ENCODE measurements at regions not wholly inside any gene's neighbourhood (a gene's known extent, or its start where the extent isn't known, plus 50 kb on each side); places are given as distances from the start of the nearest gene placed in this dataset.
"Not testable (repeated sequence)": the region's sequence is repeated elsewhere in the genome, so short reads cannot be mapped to it uniquely, and the experiment has no call there.

DNA sequence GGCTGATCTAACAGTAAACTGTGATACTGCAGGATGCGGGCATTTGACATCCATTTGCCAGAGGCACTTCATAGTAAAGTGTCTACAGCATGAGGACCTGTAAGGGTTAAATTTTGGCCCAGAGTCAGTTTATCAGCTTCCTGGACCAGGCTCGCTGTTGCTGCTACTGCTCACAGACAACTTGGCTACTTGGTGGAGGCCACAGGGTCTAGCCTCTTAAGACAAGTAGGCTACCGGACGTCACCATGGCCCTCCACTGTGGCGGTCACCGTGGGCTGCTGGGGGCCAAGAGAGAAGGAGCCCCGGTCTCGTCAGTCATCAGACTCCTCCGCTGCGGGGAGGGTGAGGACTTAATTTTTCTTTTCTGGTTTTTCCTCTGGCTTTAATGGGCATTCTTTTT, 117.3 kb upstream of the PZP start:
- Histone ChIP-seq H3K9me3 (no peaks in the 10 kb centered on the region), H3K4me3 (peak overlapping the region; percentile 27), H3K27ac (peak overlapping the region; percentile 58), H3K36me3 (no peaks in the 10 kb centered on the region), H3K4me1 (peaks cover 4% of the 10 kb centered on the region), H3K27me3 (ENCODE audit: low read depth) (no peaks in the 10 kb centered on the region)
- TF ChIP-seq, protein P1, sequence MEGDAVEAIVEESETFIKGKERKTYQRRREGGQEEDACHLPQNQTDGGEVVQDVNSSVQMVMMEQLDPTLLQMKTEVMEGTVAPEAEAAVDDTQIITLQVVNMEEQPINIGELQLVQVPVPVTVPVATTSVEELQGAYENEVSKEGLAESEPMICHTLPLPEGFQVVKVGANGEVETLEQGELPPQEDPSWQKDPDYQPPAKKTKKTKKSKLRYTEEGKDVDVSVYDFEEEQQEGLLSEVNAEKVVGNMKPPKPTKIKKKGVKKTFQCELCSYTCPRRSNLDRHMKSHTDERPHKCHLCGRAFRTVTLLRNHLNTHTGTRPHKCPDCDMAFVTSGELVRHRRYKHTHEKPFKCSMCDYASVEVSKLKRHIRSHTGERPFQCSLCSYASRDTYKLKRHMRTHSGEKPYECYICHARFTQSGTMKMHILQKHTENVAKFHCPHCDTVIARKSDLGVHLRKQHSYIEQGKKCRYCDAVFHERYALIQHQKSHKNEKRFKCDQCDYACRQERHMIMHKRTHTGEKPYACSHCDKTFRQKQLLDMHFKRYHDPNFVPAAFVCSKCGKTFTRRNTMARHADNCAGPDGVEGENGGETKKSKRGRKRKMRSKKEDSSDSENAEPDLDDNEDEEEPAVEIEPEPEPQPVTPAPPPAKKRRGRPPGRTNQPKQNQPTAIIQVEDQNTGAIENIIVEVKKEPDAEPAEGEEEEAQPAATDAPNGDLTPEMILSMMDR (IDR thresholded peaks at IDR 0.05): no peak
- intact Hi-C loops (cut with DNase I): no loop called here
- DNase-seq: no peak
- ATAC-seq: peak; percentile 9 to 38

DNA sequence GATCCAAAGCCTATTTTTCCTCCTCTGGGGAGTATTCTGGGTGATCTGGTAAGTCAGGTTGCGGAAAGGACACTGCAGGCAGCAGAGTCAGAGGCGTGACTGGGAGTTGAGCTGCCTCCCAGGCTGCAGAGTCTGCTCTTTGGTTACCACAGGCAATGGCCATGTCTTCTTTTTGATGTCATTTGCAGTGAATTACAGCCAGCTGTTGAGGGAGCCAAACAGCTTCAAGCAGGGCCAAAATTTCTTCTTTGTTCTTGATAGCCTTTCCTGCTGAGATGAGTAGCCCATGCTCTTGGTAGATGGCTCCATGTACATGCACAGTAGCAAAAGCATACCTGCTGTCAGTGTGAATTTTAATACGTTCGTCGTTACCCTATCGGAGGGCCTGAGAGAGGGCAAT, 116.6 kb upstream of the PZP start:
- Histone ChIP-seq H3K27me3 (ENCODE audit: low read depth) (no peaks in the 10 kb centered on the region), H3K4me3 (no peak overlapping the region), H3K9me3 (no peaks in the 10 kb centered on the region), H3K27ac (no peak overlapping the region), H3K36me3 (no peaks in the 10 kb centered on the region), H3K4me1 (peaks cover 4% of the 10 kb centered on the region)
- ATAC-seq (no peak), DNase-seq (no peak)
- intact Hi-C loops (cut with DNase I): no loop called here
- TF ChIP-seq, protein P1 (IDR thresholded peaks at IDR 0.05): no peak

DNA sequence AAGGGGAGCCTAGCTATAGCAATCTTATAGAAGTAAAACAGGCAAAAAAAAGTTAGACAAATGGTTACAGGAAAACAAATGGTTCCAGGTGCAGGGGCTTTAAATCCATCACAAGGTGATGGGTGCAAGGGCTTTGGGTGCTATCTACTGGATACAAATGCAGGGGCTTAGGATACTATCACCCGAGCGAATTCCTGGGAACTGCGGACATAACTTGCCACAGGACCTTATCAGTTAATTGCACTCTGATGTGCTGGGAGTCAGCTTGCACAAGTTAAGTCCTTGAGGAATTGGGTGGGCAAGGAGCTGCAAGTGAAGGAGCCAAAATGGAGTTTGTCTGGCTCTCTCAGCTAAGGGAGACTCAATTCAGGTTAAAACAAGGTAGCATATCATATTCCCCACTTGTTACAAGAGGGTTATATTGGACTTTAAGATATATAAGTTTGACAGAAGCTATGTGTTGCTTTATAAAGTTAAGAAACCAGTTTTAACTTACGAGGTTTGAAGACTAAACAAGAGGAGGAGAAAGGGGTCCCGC, 115.0 kb upstream of the PZP start:
- H3K4me1 ChIP-seq: peaks cover 4% of the 10 kb centered on the region
- H3K36me3 ChIP-seq: no peaks in the 10 kb centered on the region
- no peak overlapping the region for H3K4me3 ChIP-seq
- DNase-seq: no peak
- no peak for ATAC-seq
- no peaks in the 10 kb centered on the region for H3K27me3 ChIP-seq (ENCODE audit: low read depth)
- TF ChIP-seq, protein P1 (IDR thresholded peaks at IDR 0.05): no peak
- H3K27ac ChIP-seq: no peak overlapping the region
- intact Hi-C loops (cut with DNase I): no loop called here
- H3K9me3 ChIP-seq: no peaks in the 10 kb centered on the region

DNA sequence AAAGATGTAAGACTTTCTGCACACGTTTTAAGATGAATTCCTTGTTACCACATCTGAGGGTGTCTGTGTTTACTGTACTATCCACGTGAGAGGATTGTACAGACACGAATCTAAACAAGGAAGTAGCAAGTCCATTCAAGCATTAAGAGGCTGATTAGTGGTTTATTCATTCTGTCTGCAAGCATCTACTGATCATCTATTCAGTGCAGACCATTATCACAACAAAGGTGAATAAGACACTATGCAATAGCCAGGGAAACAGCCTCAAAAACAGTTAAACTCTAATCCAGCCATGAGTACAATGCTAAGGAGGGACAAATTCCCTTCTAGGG, 111.6 kb upstream of the PZP start:
- TF ChIP-seq, protein P1 (IDR thresholded peaks at IDR 0.05): no peak
- no peak overlapping the region for H3K4me3 ChIP-seq
- no peaks in the 10 kb centered on the region for H3K9me3 ChIP-seq
- ATAC-seq (no peak), DNase-seq (no peak)
- no peaks in the 10 kb centered on the region for H3K36me3 ChIP-seq
- no peaks in the 10 kb centered on the region for H3K4me1 ChIP-seq
- intact Hi-C loops (cut with DNase I): no loop called here
- H3K27me3 ChIP-seq (ENCODE audit: low read depth): no peaks in the 10 kb centered on the region
- no peak overlapping the region for H3K27ac ChIP-seq

DNA sequence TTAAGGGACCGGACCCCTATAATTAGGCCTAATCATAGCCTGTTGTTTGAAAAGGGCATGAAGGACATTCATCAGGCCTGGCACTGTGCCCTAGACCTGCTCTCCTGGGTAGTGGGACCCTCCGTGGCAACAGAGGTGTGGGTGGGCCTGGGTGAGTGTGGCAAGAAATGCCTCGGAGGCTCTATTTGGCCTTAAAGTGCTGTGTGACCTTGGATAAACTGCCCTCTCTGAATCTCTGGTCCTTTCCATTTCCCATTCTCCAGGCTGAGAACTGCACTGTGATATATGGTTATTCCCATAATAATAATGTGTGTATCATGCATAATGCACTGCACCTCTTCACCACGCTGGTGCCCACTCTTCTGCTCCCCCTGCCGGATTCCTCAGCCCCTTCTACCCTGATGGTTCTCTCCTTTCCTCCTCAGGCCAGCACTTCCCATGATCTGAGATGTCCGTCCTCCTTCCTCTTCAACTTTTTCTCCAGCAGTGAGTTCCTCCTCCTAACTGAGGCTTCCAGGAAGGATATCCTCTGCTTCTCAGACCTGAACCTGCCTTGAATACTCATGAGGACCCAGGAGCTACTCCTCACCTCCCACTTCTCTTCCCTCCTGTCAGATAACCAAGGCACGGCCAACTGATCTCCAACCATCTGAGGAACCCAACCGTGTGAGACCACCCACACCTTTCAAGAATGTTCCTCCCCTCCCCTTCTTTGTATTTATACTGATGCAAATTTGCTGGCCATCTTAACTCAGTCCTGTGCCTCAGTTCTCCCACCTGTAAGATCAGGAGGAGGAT, 111.0 kb upstream of the PZP start:
- no peak for DNase-seq
- peak in 1 of 2 donors; percentile 41 for ATAC-seq
- TF ChIP-seq, protein P1 (IDR thresholded peaks at IDR 0.05): no peak
- H3K9me3 ChIP-seq: no peaks in the 10 kb centered on the region
- no peaks in the 10 kb centered on the region for H3K36me3 ChIP-seq
- H3K4me3 ChIP-seq: no peak overlapping the region
- no peaks in the 10 kb centered on the region for H3K27me3 ChIP-seq (ENCODE audit: low read depth)
- intact Hi-C loops (cut with DNase I): no loop called here
- H3K27ac ChIP-seq: no peak overlapping the region
- no peaks in the 10 kb centered on the region for H3K4me1 ChIP-seq

DNA sequence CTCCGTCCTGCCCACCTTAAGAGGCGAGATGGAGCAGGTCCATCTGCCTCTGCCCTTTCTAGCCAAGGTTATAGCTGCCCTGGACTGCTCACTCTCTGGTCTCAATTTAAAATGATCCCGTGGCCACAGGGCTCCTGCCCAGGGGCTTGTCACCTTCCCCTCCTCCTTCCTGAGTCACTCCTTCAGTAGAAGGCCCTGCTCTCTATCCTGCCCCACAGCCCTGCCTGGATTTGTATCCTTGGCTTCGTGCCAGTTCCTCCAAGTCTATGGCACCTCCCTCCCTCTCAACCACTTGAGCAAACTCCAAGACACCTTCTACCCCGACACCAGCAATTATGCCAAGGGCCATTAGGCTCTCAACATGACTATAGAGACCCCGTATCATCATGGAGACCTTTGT, 105.3 kb upstream of the PZP start:
- intact Hi-C loops (cut with DNase I); H3K36me3 ChIP-seq; H3K4me1 ChIP-seq; H3K9me3 ChIP-seq; H3K27ac ChIP-seq; H3K27me3 ChIP-seq (ENCODE audit: low read depth); ATAC-seq; DNase-seq; H3K4me3 ChIP-seq: not testable (repeated sequence)

DNA sequence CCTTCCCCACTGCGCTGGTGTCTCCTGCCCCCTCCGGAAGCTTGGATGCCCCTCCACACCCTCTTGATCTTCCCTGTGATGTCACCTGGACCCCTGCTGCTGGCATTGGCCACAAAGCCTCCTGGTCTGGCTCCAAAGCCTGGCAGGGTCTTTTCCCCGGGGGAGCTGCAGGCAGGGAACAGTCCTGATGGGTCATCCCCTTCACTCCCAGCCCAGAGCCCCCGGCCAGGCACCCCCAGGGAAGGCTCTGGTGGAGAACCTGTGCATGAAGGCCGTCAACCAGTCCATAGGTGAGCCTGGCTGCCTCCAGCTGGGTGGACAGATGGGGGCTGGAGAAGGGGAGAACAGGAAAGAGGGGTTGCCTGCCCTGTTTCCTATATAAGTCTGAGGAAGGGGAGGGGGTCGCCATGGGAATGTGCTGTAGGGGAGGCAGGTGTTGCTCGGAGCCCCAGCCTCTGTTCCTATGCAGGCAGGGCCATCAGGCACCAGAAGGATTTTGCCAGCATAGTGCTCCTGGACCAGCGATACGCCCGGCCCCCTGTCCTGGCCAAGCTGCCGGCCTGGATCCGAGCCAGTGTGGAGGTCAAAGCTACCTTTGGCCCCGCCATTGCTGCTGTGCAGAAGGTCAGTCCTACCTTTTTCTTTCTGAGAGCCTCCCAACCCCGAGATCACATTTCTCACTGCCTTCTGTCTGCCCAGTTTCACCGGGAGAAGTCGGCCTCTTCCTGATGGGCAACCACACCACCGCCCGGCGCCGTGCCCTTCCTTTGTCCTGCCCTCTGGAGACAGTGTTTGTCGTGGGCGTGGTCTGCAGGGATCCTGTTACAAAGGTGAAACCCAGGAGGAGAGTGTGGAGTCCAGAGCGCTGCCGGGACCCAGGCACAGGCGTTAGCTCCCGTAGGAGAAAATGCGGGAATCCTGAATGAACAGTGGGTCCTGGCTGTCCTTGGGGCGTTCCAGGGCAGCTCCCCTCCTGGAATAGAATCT, 104.5 kb upstream of the PZP start:
- H3K4me1 ChIP-seq; H3K9me3 ChIP-seq; DNase-seq; H3K36me3 ChIP-seq; H3K4me3 ChIP-seq; H3K27me3 ChIP-seq (ENCODE audit: low read depth); ATAC-seq; intact Hi-C loops (cut with DNase I); H3K27ac ChIP-seq: not testable (repeated sequence)

DNA sequence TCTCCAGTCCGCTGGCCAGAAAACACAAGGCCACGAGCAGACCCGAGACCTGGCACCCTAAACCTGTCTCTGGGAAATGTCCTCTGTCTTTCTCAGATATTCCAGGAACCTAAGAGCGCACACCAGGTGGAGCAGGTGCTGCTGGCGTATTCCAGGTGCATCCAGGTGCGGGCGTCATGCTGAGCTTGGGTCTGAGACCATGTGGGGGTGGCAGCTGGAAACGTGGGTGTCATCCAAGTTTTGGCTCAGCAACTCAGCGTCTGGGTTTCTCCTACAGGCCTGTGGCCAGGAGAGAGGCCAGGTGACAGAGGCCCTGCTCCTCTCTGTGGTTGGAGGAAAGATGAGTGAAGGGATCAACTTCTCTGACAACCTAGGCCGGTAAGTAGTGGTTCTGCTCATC, 103.3 kb upstream of the PZP start:
- H3K27me3 ChIP-seq (ENCODE audit: low read depth); H3K9me3 ChIP-seq; H3K4me1 ChIP-seq; intact Hi-C loops (cut with DNase I); ATAC-seq; H3K36me3 ChIP-seq; H3K4me3 ChIP-seq; DNase-seq; H3K27ac ChIP-seq: not testable (repeated sequence)

All from lower lobe of right lung (tissue), 2 donors.